ENCODE measurements at regions not wholly inside any gene's neighbourhood (a gene's known extent, or its start where the extent isn't known, plus 50 kb on each side); places are given as distances from the start of the nearest gene placed in this dataset.
A peak's percentile ranks its signal among the peaks of the same experiment; 100 is the strongest.
"Not testable (repeated sequence)": the region's sequence is repeated elsewhere in the genome, so short reads cannot be mapped to it uniquely, and the experiment has no call there.

- Mint-ChIP-seq H3K27ac (no peak overlapping the region), H3K36me3 (ENCODE audit: low read depth) (no peaks in the 10 kb centered on the region), H3K4me3 (no peak overlapping the region), H3K27me3 (ENCODE audit: low read depth) (peaks cover 8% of the 10 kb centered on the region), H3K4me1 (peaks cover 2% of the 10 kb centered on the region), H3K9me3 (peaks cover 13% of the 10 kb centered on the region)
- TF ChIP-seq CTCF (IDR thresholded peaks at IDR 0.05; ENCODE audit: unreplicated experiment in 3 of 3): no peak
Observed at GRCh38 chr7:149681274-149681673, 92.1 kb downstream of the ZNF467 start.

GRCh38 chr7:149680331-149681025 is 92.9 kb downstream of the ZNF467 start:
- Mint-ChIP-seq H3K4me1 (no peaks in the 10 kb centered on the region), H3K27ac (no peak overlapping the region), H3K4me3 (no peak overlapping the region), H3K27me3 (ENCODE audit: low read depth) (peaks cover 7% of the 10 kb centered on the region), H3K9me3 (peaks cover 13% of the 10 kb centered on the region), H3K36me3 (ENCODE audit: low read depth) (no peaks in the 10 kb centered on the region)
- no peak for TF ChIP-seq CTCF (IDR thresholded peaks at IDR 0.05; ENCODE audit: unreplicated experiment in 3 of 3)

GRCh38 chr7:149674728-149675385 is 98.5 kb downstream of the ZNF467 start:
- peaks cover 18% of the 10 kb centered on the region for H3K27me3 Mint-ChIP-seq (ENCODE audit: low read depth)
- not testable (repeated sequence) for H3K36me3 Mint-ChIP-seq (ENCODE audit: low read depth); H3K4me3 Mint-ChIP-seq; H3K27ac Mint-ChIP-seq; H3K9me3 Mint-ChIP-seq
- peaks cover 12% of the 10 kb centered on the region for H3K4me1 Mint-ChIP-seq

- Mint-ChIP-seq H3K4me3 (no peak overlapping the region), H3K36me3 (ENCODE audit: low read depth) (no peaks in the 10 kb centered on the region), H3K9me3 (no peaks in the 10 kb centered on the region), H3K4me1 (peaks cover 18% of the 10 kb centered on the region), H3K27me3 (ENCODE audit: low read depth) (peaks cover 23% of the 10 kb centered on the region), H3K27ac (no peak overlapping the region)
- no peak for TF ChIP-seq CTCF (IDR thresholded peaks at IDR 0.05; ENCODE audit: unreplicated experiment in 3 of 3)
Observed at GRCh38 chr7:149673006-149673405, 100.4 kb downstream of the ZNF467 start.

GRCh38 chr7:149670288-149670687 is 103.1 kb downstream of the ZNF467 start:
- Mint-ChIP-seq H3K4me1 (peaks cover 35% of the 10 kb centered on the region), H3K36me3 (ENCODE audit: low read depth) (no peaks in the 10 kb centered on the region), H3K9me3 (no peaks in the 10 kb centered on the region), H3K4me3 (peak overlapping the region in 1 of 3 experiments; percentile 36), H3K27ac (peak overlapping the region in 2 of 3 experiments; percentile 76 to 83), H3K27me3 (ENCODE audit: low read depth) (peaks cover 16% of the 10 kb centered on the region)
- TF ChIP-seq CTCF (IDR thresholded peaks at IDR 0.05; ENCODE audit: unreplicated experiment in 3 of 3): no peak

GRCh38 chr7:149669121-149669818 is 104.1 kb downstream of the ZNF467 start:
- no peak overlapping the region for H3K4me3 Mint-ChIP-seq
- no peaks in the 10 kb centered on the region for H3K36me3 Mint-ChIP-seq (ENCODE audit: low read depth)
- TF ChIP-seq CTCF (IDR thresholded peaks at IDR 0.05; ENCODE audit: unreplicated experiment in 3 of 3): peak in 2 of 3 experiments; percentile 26 to 52
- no peak overlapping the region for H3K27ac Mint-ChIP-seq
- peaks cover 16% of the 10 kb centered on the region for H3K27me3 Mint-ChIP-seq (ENCODE audit: low read depth)
- H3K9me3 Mint-ChIP-seq: no peaks in the 10 kb centered on the region
- H3K4me1 Mint-ChIP-seq: peaks cover 35% of the 10 kb centered on the region
